Activated T-cell treated with anti-CD3 and anti-CD28 coated beads, Interleukin-2, amount 50 U/mL, for 48 hours (primary cell): ENCODE measurements at regions not wholly inside any gene's neighbourhood (a gene's known extent, or its start where the extent isn't known, plus 50 kb on each side); places are given as distances from the start of the nearest gene placed in this dataset.

ENCODE experiments used
- DNase-seq, 2 experiments: peaks; one replicate each; pipeline ENCODE4 v3.0.0-alpha.2; 2020

- DNase-seq = no peak
Measured at GRCh38 chr5:28214292-28214691, 1175.9 kb upstream of the CDH9 start.

GRCh38 chr5:28208356-28208755 lies 1170.0 kb upstream of the CDH9 start:
- DNase-seq = no peak

- no peak for DNase-seq
Measured at GRCh38 chr5:28190011-28190410, 1151.6 kb upstream of the CDH9 start.

- no peak for DNase-seq
Measured at GRCh38 chr5:28174691-28175090, 1136.3 kb upstream of the CDH9 start.

- DNase-seq = no peak
Measured at GRCh38 chr5:28165096-28165495, 1126.7 kb upstream of the CDH9 start.

- DNase-seq = no peak
Measured at GRCh38 chr5:28164568-28164967, 1126.2 kb upstream of the CDH9 start.

GRCh38 chr5:28156981-28157380 lies 1118.6 kb upstream of the CDH9 start:
- no peak for DNase-seq

- DNase-seq = no peak
Measured at GRCh38 chr5:28143519-28143918, 1105.1 kb upstream of the CDH9 start.

- no peak for DNase-seq
Measured at GRCh38 chr5:28132151-28132550, 1093.8 kb upstream of the CDH9 start.

GRCh38 chr5:28117691-28118090 lies 1079.3 kb upstream of the CDH9 start:
- DNase-seq = no peak

- DNase-seq = no peak
Measured at GRCh38 chr5:28117273-28117672, 1078.9 kb upstream of the CDH9 start.

- no peak for DNase-seq
Measured at GRCh38 chr5:28110781-28111180, 1072.4 kb upstream of the CDH9 start.

GRCh38 chr5:28104080-28104479 lies 1065.7 kb upstream of the CDH9 start:
- no peak for DNase-seq

GRCh38 chr5:28084069-28084468 lies 1045.7 kb upstream of the CDH9 start:
- no peak for DNase-seq

- DNase-seq = no peak
Measured at GRCh38 chr5:28082610-28083009, 1044.2 kb upstream of the CDH9 start.

- DNase-seq = no peak
Measured at GRCh38 chr5:28077291-28078240, 1039.2 kb upstream of the CDH9 start.

- DNase-seq = no peak
Measured at GRCh38 chr5:28066856-28067255, 1028.5 kb upstream of the CDH9 start.

- no peak for DNase-seq
Measured at GRCh38 chr5:28065656-28066055, 1027.3 kb upstream of the CDH9 start.

- DNase-seq = no peak
Measured at GRCh38 chr5:28046596-28046995, 1008.2 kb upstream of the CDH9 start.

GRCh38 chr5:28027851-28028250 lies 989.5 kb upstream of the CDH9 start:
- DNase-seq = no peak

GRCh38 chr5:28017178-28017577 lies 978.8 kb upstream of the CDH9 start:
- DNase-seq = no peak

- DNase-seq = no peak
Measured at GRCh38 chr5:28014779-28015178, 976.4 kb upstream of the CDH9 start.

GRCh38 chr5:28012538-28012937 lies 974.2 kb upstream of the CDH9 start:
- DNase-seq = no peak

GRCh38 chr5:28009576-28009975 lies 971.2 kb upstream of the CDH9 start:
- no peak for DNase-seq

GRCh38 chr5:27996665-27997064 lies 958.3 kb upstream of the CDH9 start:
- DNase-seq = no peak
